ENCODE measurements at regions not wholly inside any gene's neighbourhood (a gene's known extent, or its start where the extent isn't known, plus 50 kb on each side); places are given as distances from the start of the nearest gene placed in this dataset.

- TF ChIP-seq CTCF (IDR thresholded peaks at IDR 0.05; ENCODE audit: insufficient read depth, low read depth, low read length, missing control alignments): no peak
- no peak for DNase-seq (ENCODE audit: low read depth)
- no peak overlapping the region for H3K4me3 ChIP-seq (ENCODE audit: low read depth, low read length)
These were observed 546.7 kb upstream of the ADAMTS9 start for GRCh38 chr3:65234499-65234898.

DNA sequence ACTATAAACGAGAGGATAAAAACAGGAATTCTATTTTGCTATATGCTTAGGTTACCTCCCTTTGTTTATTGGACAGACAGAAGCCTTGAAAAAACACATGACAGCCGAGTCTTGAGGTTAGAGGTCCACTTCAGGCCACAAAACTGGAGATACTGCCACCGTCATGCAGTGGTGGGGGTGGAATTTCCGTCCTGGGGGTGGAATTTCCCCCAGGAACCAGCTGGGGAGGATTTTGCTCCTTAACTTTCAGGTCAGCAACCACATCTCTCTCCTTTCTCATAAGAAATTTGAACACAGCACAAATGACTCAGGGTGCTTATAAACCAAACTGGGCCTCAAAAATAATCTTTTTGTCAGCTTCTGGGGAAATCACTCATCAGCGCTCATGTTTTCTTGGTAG, 545.8 kb upstream of the ADAMTS9 start:
- no peak for DNase-seq (ENCODE audit: low read depth)
- TF ChIP-seq CTCF (IDR thresholded peaks at IDR 0.05; ENCODE audit: insufficient read depth, low read depth, low read length, missing control alignments): no peak
- H3K4me3 ChIP-seq (ENCODE audit: low read depth, low read length): no peak overlapping the region

DNA sequence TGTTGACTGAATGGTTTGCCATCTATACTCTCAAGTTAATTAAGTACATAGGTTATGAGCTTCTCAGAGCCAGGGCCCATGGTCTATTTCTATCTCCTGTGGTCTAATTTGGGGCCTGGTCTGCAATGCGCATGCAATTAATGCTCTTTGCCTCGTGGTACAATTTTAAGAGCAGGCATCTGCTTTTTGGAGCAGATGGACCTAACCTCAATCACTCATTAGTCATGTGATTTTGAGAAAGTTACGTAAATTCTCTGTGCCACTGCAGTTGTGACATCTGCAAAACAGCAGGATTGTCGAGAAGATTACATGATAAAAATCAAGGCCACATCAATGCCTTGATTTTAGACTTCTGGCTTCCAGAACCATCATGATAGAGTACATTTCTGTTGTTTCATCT, 543.7 kb upstream of the ADAMTS9 start:
- DNase-seq (ENCODE audit: low read depth): no peak
- no peak overlapping the region for H3K4me3 ChIP-seq (ENCODE audit: low read depth, low read length)
- TF ChIP-seq CTCF (IDR thresholded peaks at IDR 0.05; ENCODE audit: insufficient read depth, low read depth, low read length, missing control alignments): no peak

DNA sequence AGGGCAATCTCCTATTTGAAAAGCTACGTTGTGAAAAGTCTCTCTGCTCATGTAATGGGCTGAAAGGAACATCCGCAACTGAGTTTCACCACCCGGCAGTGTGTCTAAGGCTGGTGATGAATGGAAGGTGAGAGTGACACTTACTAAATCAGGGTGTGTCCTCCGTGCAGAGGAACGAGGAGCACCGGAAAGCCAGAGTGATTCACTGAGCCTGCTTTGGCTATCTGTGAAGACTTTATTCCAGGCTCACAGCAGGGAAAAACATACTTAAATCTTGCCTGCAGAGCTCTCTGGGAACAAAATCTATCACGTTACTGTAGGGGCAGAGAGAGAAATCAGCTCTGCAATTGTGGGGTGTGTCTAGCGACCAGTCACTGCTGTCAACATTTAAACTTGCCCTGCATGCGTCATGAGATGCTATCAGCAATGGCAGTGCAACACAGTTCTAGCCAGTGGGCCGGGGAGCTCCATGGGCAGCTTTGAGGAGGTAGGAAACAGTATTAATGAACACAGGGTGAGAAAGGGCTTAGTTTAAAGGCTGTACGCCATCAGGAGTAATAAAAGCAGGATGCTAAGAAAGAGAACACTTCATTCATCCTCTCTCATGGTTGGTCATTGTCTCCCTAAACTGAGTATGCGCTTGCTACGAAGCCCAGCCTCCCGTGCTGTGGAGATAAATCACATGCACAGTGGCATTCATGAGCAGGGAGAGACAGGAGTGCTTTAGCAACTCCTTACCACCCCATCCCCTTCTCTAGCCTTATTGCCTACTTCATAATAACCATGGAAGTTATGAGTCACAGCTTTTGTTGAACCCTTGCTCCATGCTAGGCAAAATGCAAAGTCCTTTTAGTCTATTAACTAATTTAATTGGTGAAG, 542.7 kb upstream of the ADAMTS9 start:
- no peak for DNase-seq (ENCODE audit: low read depth)
- no peak overlapping the region for H3K4me3 ChIP-seq (ENCODE audit: low read depth, low read length)
- TF ChIP-seq CTCF (IDR thresholded peaks at IDR 0.05; ENCODE audit: insufficient read depth, low read depth, low read length, missing control alignments): no peak

DNA sequence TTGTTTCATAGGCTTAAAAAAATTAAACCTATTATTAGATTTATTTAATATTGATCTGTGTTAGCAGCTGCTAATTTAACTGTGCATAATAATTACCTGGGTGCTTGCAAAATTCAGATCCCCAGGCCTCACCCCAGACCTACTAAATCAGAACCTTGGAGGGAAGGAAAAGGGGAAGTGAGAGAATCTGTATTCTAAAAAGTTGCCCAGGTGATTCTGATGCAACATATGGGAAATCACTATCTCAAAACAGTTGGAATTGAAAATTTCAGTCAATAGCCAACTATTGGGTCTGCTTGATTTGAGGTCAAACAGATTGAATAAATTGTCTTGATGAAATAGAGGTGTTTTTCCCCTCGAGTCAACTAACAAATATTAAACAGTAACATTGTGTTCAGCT, 538.5 kb upstream of the ADAMTS9 start:
- no peak for TF ChIP-seq CTCF (IDR thresholded peaks at IDR 0.05; ENCODE audit: insufficient read depth, low read depth, low read length, missing control alignments)
- no peak overlapping the region for H3K4me3 ChIP-seq (ENCODE audit: low read depth, low read length)
- no peak for DNase-seq (ENCODE audit: low read depth)

GRCh38 chr3:65210026-65210814, 522.4 kb upstream of the ADAMTS9 start:
- no peak for TF ChIP-seq CTCF (IDR thresholded peaks at IDR 0.05; ENCODE audit: insufficient read depth, low read depth, low read length, missing control alignments)
- no peak for DNase-seq (ENCODE audit: low read depth)
- no peak overlapping the region for H3K4me3 ChIP-seq (ENCODE audit: low read depth, low read length)

All from GM12865 (cell line).